Amniotic epithelial cell (primary cell): ENCODE measurements at regions not wholly inside any gene's neighbourhood (a gene's known extent, or its start where the extent isn't known, plus 50 kb on each side); places are given as distances from the start of the nearest gene placed in this dataset.

Experiments
- DNase-seq: peaks from one replicate; pipeline ENCODE4 v3.0.0-alpha.2; 2010; ENCODE audit warnings: low read depth

- DNase-seq: no peak
These were observed 334.7 kb downstream of the DIRAS2 start for GRCh38 chr9:90307891-90308290.

GRCh38 chr9:90308691-90309090 is 333.9 kb downstream of the DIRAS2 start:
- DNase-seq: no peak

GRCh38 chr9:90309809-90310520 is 332.7 kb downstream of the DIRAS2 start:
- no peak for DNase-seq

GRCh38 chr9:90310521-90310876 is 332.1 kb downstream of the DIRAS2 start:
- no peak for DNase-seq

DNA sequence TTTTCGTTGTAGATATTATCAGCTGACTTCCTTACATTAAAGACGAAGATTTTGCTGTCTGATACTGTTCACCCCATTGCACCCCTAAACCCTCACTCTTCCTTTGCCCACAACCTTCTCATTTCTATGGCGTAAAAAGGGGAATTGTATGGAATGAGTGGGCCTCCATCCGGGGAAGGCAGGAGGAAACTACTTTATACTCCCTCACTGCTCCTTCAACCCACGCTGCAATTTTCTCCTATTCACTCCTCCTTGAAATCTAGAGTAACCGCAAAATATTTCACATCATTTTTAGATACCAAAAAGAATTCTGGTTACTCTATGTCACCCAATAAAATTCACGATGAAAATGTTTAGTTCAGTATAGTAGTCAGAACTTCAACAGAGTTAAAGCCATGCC is 330.8 kb downstream of the DIRAS2 start:
- DNase-seq: no peak

DNA sequence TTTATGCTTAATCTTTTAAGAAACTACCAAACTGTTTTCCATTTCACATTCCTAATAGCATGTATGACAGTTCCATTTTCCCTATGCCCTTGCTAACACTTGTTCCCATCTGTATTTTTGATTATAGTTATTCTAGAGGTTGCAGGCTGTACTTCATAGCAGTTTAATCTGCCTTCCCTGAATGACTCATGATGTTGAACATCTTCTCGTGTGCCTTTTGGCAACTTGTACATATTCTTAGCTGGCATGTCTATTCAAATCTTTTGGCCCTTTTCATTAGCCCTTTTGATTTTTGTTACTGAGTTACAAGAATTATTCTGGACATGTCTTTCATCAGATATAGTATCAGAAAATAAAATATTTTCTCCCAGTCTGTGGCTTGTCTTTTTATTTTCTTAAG is 320.3 kb downstream of the DIRAS2 start:
- peak; percentile 16 for DNase-seq

DNA sequence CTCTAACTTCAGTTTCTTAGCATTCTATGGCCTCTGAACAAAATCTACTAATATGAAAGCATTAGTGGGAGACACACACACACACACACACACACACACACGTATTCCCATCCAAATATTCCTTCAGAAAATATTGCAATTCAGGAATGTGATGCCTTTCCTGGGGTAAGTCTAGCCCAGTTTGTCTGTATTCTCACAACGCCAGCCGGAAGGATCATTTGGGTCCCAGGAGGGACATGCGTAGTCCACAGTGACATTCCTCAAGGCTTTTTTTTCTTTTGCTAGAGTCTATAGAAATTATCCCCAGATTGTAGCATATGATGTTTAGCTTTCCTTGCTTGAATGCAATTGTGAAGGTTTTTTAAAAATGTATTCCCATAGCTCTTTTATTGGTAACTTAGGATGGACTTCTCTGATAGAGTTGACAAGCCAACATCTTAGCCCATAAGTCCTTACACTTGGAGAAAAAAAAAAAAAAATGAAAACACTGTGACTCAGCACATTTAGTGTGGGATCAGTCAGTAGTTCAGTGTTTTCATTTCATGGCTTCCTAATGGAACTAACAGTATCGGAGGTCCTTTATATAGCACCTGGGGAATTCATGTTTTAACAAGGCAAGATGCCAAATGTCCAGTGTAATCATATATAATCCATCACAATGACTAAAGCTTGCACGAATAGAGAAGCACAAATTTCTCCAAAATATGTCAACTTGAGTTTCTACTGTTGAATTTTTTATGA is 316.5 kb downstream of the DIRAS2 start:
- peak; percentile 48 for DNase-seq

DNA sequence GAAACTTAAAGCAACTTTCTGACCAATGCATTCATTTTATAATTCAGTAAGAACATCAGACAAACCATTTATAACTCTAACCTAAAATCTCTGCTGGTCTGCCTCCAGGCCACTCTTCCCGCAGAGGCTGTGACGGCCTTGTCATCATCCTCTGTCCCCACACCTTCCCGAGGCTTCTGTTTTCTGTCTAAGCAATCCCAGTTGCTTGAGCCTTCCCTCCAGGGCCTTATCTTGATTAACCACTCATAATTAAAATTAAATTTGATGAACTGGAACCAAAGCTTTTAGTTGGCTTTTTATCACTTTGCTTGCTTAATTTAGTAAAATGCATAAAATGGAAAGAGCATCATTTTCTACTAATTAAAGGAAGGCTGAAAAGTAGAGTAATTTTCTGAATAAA is 312.4 kb downstream of the DIRAS2 start:
- no peak for DNase-seq

GRCh38 chr9:90331826-90332575 is 310.6 kb downstream of the DIRAS2 start:
- peak; percentile 92 for DNase-seq

GRCh38 chr9:90333226-90333625 is 309.4 kb downstream of the DIRAS2 start:
- peak; percentile 65 for DNase-seq

- peak; percentile 85 for DNase-seq
These were observed 302.2 kb downstream of the DIRAS2 start for GRCh38 chr9:90340421-90340820.

DNA sequence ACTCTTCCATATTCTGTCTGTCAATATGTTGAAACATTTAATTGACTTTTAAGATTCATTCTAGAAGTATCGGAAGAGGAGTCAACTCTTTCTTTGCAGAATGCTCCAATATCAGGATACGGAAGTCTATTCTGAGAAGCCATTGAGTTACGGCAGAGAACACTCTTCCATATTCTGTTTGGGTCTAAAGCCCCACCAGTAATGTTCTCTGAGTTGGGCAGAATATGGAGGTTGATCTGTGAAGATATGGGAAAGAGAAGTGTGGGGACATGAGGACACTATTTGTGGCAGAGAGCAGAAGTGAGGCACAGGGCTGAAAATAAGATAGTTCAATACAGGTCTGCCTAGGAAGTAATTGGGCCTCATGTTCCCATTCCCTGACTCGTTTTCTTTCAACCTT is 300.0 kb downstream of the DIRAS2 start:
- no peak for DNase-seq

GRCh38 chr9:90343366-90343765 is 299.3 kb downstream of the DIRAS2 start:
- DNase-seq: peak; percentile 34

GRCh38 chr9:90343991-90344390 is 298.6 kb downstream of the DIRAS2 start:
- DNase-seq: peak; percentile 73

- no peak for DNase-seq
These were observed 277.0 kb downstream of the DIRAS2 start for GRCh38 chr9:90365666-90366065.

DNA sequence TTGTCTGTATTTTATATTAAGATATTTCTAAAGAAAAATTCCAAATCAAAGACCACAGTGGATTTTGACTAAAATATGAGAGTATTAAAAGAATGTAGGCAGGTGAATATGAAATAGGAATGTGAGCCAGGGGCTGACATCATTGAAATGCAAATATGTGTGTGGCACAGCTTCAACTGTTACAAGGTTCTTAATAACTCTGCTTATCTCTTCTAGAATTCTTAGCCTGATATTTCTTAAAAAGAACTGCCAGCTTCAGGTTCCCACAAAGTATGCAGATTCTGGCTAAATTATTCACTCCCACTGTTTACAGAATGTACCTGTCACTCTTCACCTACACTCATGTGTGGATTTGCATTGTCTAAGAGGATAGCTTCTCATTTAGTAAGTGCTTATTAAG is 274.4 kb downstream of the DIRAS2 start:
- DNase-seq: no peak

GRCh38 chr9:90368928-90369327 is 273.7 kb downstream of the DIRAS2 start:
- DNase-seq: no peak

DNA sequence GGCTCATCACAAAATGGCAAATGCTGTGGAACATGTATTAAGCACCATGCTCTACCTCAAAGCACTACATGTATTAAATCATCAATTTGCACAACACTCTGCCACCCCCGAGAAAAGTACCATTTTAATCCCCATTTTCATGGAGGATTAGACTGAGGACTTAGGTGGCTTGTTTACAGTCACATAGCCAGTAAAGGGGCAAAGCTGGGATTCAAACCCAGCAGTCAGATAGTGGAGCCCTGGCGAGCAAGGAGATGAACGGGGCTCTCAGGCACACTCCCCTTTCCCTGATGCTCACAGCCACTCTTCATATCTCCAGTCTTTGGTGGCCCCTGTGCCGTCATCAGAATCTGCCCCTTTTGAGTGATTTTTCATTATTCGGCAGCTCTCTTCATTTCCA is 262.9 kb downstream of the DIRAS2 start:
- no peak for DNase-seq

GRCh38 chr9:90385146-90385545 is 257.5 kb downstream of the DIRAS2 start:
- DNase-seq: no peak

GRCh38 chr9:90393365-90394152 is 249.1 kb downstream of the DIRAS2 start:
- no peak for DNase-seq

- no peak for DNase-seq
These were observed 247.8 kb downstream of the DIRAS2 start for GRCh38 chr9:90394871-90395270.

DNA sequence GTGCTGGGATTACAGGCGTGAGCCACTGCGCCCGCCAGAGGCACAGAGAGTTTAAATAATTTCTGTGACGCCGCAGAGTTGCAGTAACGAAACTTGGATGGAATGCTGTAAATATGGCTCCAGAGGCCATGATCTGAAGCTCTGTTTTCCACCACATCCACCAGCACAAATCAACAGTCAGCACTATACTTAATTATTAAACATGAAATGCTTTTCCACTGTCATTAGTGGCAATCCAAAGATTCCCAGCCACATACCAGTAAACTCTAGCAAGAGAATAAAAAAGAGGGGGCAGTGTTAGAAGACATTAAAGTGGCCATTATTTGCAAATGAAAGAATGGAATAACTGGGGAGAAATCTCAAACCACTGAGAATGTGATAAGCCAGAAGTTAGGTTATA is 242.5 kb downstream of the DIRAS2 start:
- DNase-seq: no peak
